ENCODE measurements at regions not wholly inside any gene's neighbourhood (a gene's known extent, or its start where the extent isn't known, plus 50 kb on each side); places are given as distances from the start of the nearest gene placed in this dataset.

DNA sequence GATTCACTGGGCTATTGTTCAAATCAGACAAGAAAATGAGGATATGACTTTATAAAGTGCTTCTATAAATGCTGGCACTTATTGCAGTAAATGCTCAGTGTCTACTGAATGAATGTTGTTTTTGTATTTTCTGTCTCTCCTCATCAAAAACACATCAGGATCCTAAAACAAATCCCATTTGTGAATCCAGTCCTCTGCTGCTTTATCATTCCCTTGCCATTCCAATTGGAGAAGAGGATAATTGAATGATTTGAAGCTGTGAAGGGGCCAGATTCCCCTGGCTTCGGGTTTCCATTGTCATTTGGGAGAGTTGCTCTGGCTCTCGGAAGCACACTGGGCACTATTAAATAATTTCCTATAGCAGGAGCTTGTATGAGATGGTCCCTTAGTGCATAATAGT, 666.8 kb downstream of the ACTL7B start:
- TF ChIP-seq, protein P1, sequence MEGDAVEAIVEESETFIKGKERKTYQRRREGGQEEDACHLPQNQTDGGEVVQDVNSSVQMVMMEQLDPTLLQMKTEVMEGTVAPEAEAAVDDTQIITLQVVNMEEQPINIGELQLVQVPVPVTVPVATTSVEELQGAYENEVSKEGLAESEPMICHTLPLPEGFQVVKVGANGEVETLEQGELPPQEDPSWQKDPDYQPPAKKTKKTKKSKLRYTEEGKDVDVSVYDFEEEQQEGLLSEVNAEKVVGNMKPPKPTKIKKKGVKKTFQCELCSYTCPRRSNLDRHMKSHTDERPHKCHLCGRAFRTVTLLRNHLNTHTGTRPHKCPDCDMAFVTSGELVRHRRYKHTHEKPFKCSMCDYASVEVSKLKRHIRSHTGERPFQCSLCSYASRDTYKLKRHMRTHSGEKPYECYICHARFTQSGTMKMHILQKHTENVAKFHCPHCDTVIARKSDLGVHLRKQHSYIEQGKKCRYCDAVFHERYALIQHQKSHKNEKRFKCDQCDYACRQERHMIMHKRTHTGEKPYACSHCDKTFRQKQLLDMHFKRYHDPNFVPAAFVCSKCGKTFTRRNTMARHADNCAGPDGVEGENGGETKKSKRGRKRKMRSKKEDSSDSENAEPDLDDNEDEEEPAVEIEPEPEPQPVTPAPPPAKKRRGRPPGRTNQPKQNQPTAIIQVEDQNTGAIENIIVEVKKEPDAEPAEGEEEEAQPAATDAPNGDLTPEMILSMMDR (IDR thresholded peaks at IDR 0.05), result no peak
- no peak for TF ChIP-seq POLR2A (IDR thresholded peaks at IDR 0.05)
- no peak for TF ChIP-seq EP300 (IDR thresholded peaks at IDR 0.05)
